Activated T-helper 1 cell treated with Interleukin-2 at 50 U/mL for 16 hours (primary cell): ENCODE measurements at regions not wholly inside any gene's neighbourhood (a gene's known extent, or its start where the extent isn't known, plus 50 kb on each side); places are given as distances from the start of the nearest gene placed in this dataset.

Source experiments
- DNase-seq: peaks from one replicate; pipeline ENCODE4 v3.0.0-alpha.2; 2020; ENCODE audit warnings: low read depth

- DNase-seq = no peak
These were observed 125.7 kb upstream of the HAAO start for GRCh38 chr2:42918041-42918440.

GRCh38 chr2:42917425-42917927, 125.1 kb upstream of the HAAO start:
- no peak for DNase-seq

GRCh38 chr2:42916324-42916723, 123.9 kb upstream of the HAAO start:
- DNase-seq = no peak

- no peak for DNase-seq
These were observed 122.5 kb upstream of the HAAO start for GRCh38 chr2:42914860-42915259.

- no peak for DNase-seq
These were observed 121.9 kb upstream of the HAAO start for GRCh38 chr2:42914314-42914713.

GRCh38 chr2:42913280-42913878, 121.0 kb upstream of the HAAO start:
- DNase-seq = no peak

- no peak for DNase-seq
These were observed 118.4 kb upstream of the HAAO start for GRCh38 chr2:42910645-42911405.

- no peak for DNase-seq
These were observed 117.6 kb upstream of the HAAO start for GRCh38 chr2:42909966-42910365.

GRCh38 chr2:42908518-42909200, 116.3 kb upstream of the HAAO start:
- DNase-seq = no peak

GRCh38 chr2:42907835-42908234, 115.5 kb upstream of the HAAO start:
- no peak for DNase-seq

- DNase-seq = no peak
These were observed 114.4 kb upstream of the HAAO start for GRCh38 chr2:42906557-42907411.

- no peak for DNase-seq
These were observed 113.8 kb upstream of the HAAO start for GRCh38 chr2:42906111-42906556.

GRCh38 chr2:42905341-42906110, 113.1 kb upstream of the HAAO start:
- no peak for DNase-seq

GRCh38 chr2:42904576-42904876, 112.1 kb upstream of the HAAO start:
- DNase-seq = no peak

- DNase-seq = no peak
These were observed 111.6 kb upstream of the HAAO start for GRCh38 chr2:42903821-42904575.

- DNase-seq = no peak
These were observed 110.7 kb upstream of the HAAO start for GRCh38 chr2:42902939-42903709.

- no peak for DNase-seq
These were observed 108.8 kb upstream of the HAAO start for GRCh38 chr2:42901076-42901640.

- no peak for DNase-seq
These were observed 108.0 kb upstream of the HAAO start for GRCh38 chr2:42900289-42900891.

- DNase-seq = no peak
These were observed 105.0 kb upstream of the HAAO start for GRCh38 chr2:42897358-42897757.
